Right lobe of liver (tissue), 4 donors: ENCODE measurements at regions not wholly inside any gene's neighbourhood (a gene's known extent, or its start where the extent isn't known, plus 50 kb on each side); places are given as distances from the start of the nearest gene placed in this dataset.

Experiments used
- CTCF ChIP-seq, 4 donors: fragments of 200-600 bp in 3 of 4; fragments of 450-650 bp in 1 of 4; IDR thresholded peaks; one replicate each; pipeline versions ENCODE4 v1.5.1 to v1.8.0; 2016 to 2022; ENCODE audit warnings: antibody characterized with exemption in 4 of 4, mild to moderate bottlenecking in 2 of 4
- POLR2A ChIP-seq: fragments of 450-650 bp; IDR thresholded peaks from one replicate; pipeline ENCODE4 v1.6.1; 2017; ENCODE audit warnings: antibody characterized with exemption, mild to moderate bottlenecking
- donor health status: DM: no; HTN: no; CAD: no.
- donor health status: DM: no; HTN: no; CAD: no.
- donor health status: DM: no; HTN: yes; CAD: no.

GRCh38 chr12:58009405-58010195 lies 68.2 kb downstream of the ATP23 start:
- TF ChIP-seq CTCF (IDR thresholded peaks at IDR 0.05) (no peak), POLR2A (no peak)
